IMR-90 (cell line): ENCODE measurements at regions not wholly inside any gene's neighbourhood (a gene's known extent, or its start where the extent isn't known, plus 50 kb on each side); places are given as distances from the start of the nearest gene placed in this dataset.

Experiments
- ATAC-seq: fragments of 200-7000 bp; cut with Tn5 transposase; 2 replicates; pipeline ENCODE4 v1.9.1; 2020; ENCODE audit warnings: low read depth, mild to moderate bottlenecking, moderate library complexity
- BruUV-seq: library from RNA; stranded (reverse); fragments of 400-500 nt; replicated peaks from 2 replicates; lab custom pipeline; 2021; lab: Mats Ljungman, UMichigan
- CTCF ChIA-PET: fragments of 300-600 bp; formaldehyde crosslinking; extraction: SDS; loops from one replicate; lab custom pipeline; 2021; ENCODE audit warnings: antibody characterized with exemption; lab: Yijun Ruan, JAX
- POLR2A ChIA-PET: fragments of 300-600 bp; sonication (Branson Sonifier 250); formaldehyde crosslinking; loops from one replicate; lab custom pipeline; 2022; ENCODE audit warnings: antibody characterized with exemption; ENCODE audit not compliant: unreplicated experiment; lab: Charles Lee
- DNase-seq: peaks from one replicate; pipeline ENCODE4 v3.0.0; 2013
- H2AFZ ChIP-seq: replicated peaks from 2 replicates; pipeline ENCODE3; 2013; ENCODE audit warnings: low read length, mild to moderate bottlenecking; ENCODE audit not compliant: poor library complexity
- H2AK5ac ChIP-seq: 2 replicates; pipeline ENCODE4 v1.6.1; 2013; ENCODE audit warnings: low read depth, low read length, inconsistent platforms
- H2AK9ac ChIP-seq: replicated peaks from 2 replicates; pipeline ENCODE3; 2013; ENCODE audit warnings: mild to moderate bottlenecking, low read depth, low read length, moderate library complexity; ENCODE audit not compliant: poor library complexity
- H2BK120ac ChIP-seq: 2 replicates; pipeline ENCODE4 v1.6.1; 2013; ENCODE audit warnings: low read depth, low read length, inconsistent platforms
- H2BK15ac ChIP-seq: 3 replicates; pipeline ENCODE4 v1.6.1; 2013; ENCODE audit warnings: low read depth, low read length, inconsistent platforms
- H2BK20ac ChIP-seq: 2 replicates; pipeline ENCODE4 v1.6.1; 2013; ENCODE audit warnings: low read depth, mild to moderate bottlenecking, inconsistent platforms, low read length, moderate library complexity
- H2BK5ac ChIP-seq: 2 replicates; pipeline ENCODE4 v1.6.1; 2013; ENCODE audit warnings: mild to moderate bottlenecking, low read depth, low read length, inconsistent platforms; ENCODE audit not compliant: poor library complexity, severe bottlenecking
- H3K14ac ChIP-seq: replicated peaks from 2 replicates; pipeline ENCODE4 v1.6.1; 2013; ENCODE audit warnings: low read depth, low read length, inconsistent platforms
- H3K18ac ChIP-seq: 2 replicates; pipeline ENCODE4 v1.6.1; 2013; ENCODE audit warnings: low read depth, low read length, control low read depth
- H3K23ac ChIP-seq: 2 replicates; pipeline ENCODE4 v1.6.1; 2013; ENCODE audit warnings: low read depth, low read length, inconsistent platforms
- H3K27ac ChIP-seq: 2 replicates; pipeline ENCODE4 v1.5.1; 2013; ENCODE audit warnings: mild to moderate bottlenecking, control low read depth, low read length; ENCODE audit not compliant: insufficient read depth
- H3K27me3 ChIP-seq: 2 replicates; pipeline ENCODE4 v1.6.1; 2013; ENCODE audit warnings: low read length; ENCODE audit not compliant: control insufficient read depth, insufficient read depth
- H3K36me3 ChIP-seq: 2 replicates; pipeline ENCODE4 v1.6.1; 2013; ENCODE audit warnings: low read length, mixed read lengths; ENCODE audit not compliant: control insufficient read depth, insufficient read depth
- H3K4ac ChIP-seq: 2 replicates; pipeline ENCODE4 v1.6.1; 2013; ENCODE audit warnings: low read depth, low read length, inconsistent platforms
- H3K4me1 ChIP-seq: 2 replicates; pipeline ENCODE4 v1.6.1; 2013; ENCODE audit warnings: low read length, mixed read lengths; ENCODE audit not compliant: control insufficient read depth, insufficient read depth
- H3K4me2 ChIP-seq: 2 replicates; pipeline ENCODE4 v1.6.1; 2013; ENCODE audit warnings: low read depth, mild to moderate bottlenecking, control low read depth, low read length, moderate library complexity
- H3K4me3 ChIP-seq: 2 replicates; pipeline ENCODE4 v1.5.1; 2013; ENCODE audit warnings: low read depth, mild to moderate bottlenecking, control low read depth, low read length, moderate library complexity; ENCODE audit not compliant: insufficient read depth
- H3K56ac ChIP-seq: 2 replicates; pipeline ENCODE4 v1.6.1; 2013; ENCODE audit warnings: low read length, inconsistent platforms; ENCODE audit not compliant: insufficient read depth; ENCODE audit errors: extremely low read depth
- H3K79me1 ChIP-seq, 2 experiments: 2 replicates each; pipeline ENCODE4 v1.6.1; 2013; ENCODE audit warnings: low read length in 2 of 2, inconsistent platforms in 1 of 2, low read depth in 1 of 2
- H3K9ac ChIP-seq: 2 replicates; pipeline ENCODE4 v1.6.1; 2013; ENCODE audit warnings: low read depth, low read length, control low read depth
- H3K9me1 ChIP-seq: 2 replicates; pipeline ENCODE4 v1.6.1; 2013; ENCODE audit warnings: low read length, inconsistent platforms; ENCODE audit not compliant: insufficient read depth
- H3K9me3 ChIP-seq: 2 replicates; pipeline ENCODE4 v1.6.1; 2013; ENCODE audit warnings: low read length; ENCODE audit not compliant: control insufficient read depth, insufficient read depth
- H4K20me1 ChIP-seq: 2 replicates; pipeline ENCODE4 v1.6.1; 2013; ENCODE audit warnings: low read length, inconsistent platforms; ENCODE audit not compliant: insufficient read depth
- H4K5ac ChIP-seq: 2 replicates; pipeline ENCODE4 v1.6.1; 2013; ENCODE audit warnings: mild to moderate bottlenecking, low read depth, low read length, control low read depth
- H4K8ac ChIP-seq, 2 experiments: 2 replicates each; pipeline ENCODE4 v1.6.1; 2013; ENCODE audit warnings: low read depth in 2 of 2, low read length in 2 of 2, control low read depth in 1 of 2, inconsistent platforms in 1 of 2
- H4K91ac ChIP-seq: 2 replicates; pipeline ENCODE4 v1.6.1; 2013; ENCODE audit warnings: low read depth, low read length, inconsistent platforms; ENCODE audit not compliant: insufficient read depth
- BHLHE40 ChIP-seq: fragments of 150-350 bp; IDR thresholded peaks from 2 replicates; pipeline ENCODE4 v1.6.1; 2016; ENCODE audit warnings: mild to moderate bottlenecking, low read depth, low read length
- CEBPB ChIP-seq: IDR thresholded peaks from 2 replicates; pipeline ENCODE4 v1.6.1; 2012; ENCODE audit warnings: low read depth, low read length, improper control_type of control experiment
- CHD1 ChIP-seq: IDR thresholded peaks from 2 replicates; pipeline ENCODE4 v1.6.1; 2012; ENCODE audit warnings: low read depth, low read length, improper control_type of control experiment
- FOS ChIP-seq: fragments of 150-350 bp; IDR thresholded peaks from 2 replicates; pipeline ENCODE4 v1.6.1; 2016; ENCODE audit warnings: low read depth, low read length
- RCOR1 ChIP-seq: IDR thresholded peaks from 2 replicates; pipeline ENCODE4 v1.6.1; 2012; ENCODE audit warnings: mild to moderate bottlenecking, low read length, improper control_type of control experiment; ENCODE audit not compliant: insufficient replicate concordance
- SMC3 ChIP-seq: fragments of 150-350 bp; IDR thresholded peaks from 2 replicates; pipeline ENCODE4 v1.6.1; 2016; ENCODE audit warnings: low read depth, mild to moderate bottlenecking, antibody characterized with exemption, low read length, moderate library complexity
- dilution Hi-C: fragments of 300-500 bp; cut with HindIII; formaldehyde crosslinking; loops from one replicate; pipeline ENCODE4 v1.14.3; 2018; ENCODE audit warnings: low sequenced_read_pairs; ENCODE audit not compliant: unreplicated experiment
- in situ Hi-C: fragments of 300-500 bp; cut with MboI; formaldehyde crosslinking; loops from 3 replicates; pipeline ENCODE4 v1.14.3; 2019; ENCODE audit warnings: low sequenced_read_pairs, inconsistent platforms, mixed read lengths
- intact Hi-C: fragments of 100-400 bp; cut with micrococcal nuclease; formaldehyde crosslinking; loops from 2 replicates; pipeline ENCODE4 v1.10.0; 2022
- TF ChIP-seq, protein P1 (sequence below): fragments of 150-350 bp; IDR thresholded peaks from 2 replicates; pipeline ENCODE4 v1.6.1; 2017; ENCODE audit warnings: mild to moderate bottlenecking, antibody characterized with exemption, low read length, low read depth

DNA sequence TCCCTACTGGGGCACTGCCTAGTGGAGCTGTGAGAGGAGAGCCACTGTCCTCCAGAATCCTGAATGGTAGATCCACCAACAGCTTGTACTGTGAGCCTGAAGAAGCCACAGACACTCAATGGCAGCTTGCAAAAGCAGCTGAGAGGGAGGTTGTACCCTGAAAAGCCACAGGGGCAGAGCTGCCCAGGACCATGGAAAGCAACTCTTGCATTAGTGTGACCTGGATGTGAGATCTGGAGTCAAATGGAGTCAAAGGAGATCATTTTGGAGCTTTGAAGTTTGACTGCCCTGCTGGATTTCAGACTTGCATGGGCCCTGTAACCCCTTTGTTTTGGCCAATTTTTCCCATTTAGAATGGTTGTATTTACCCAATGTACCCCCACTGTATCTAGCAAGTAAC is 871.4 kb upstream of the PRMT6 start:
- H3K27me3 ChIP-seq, result no peaks in the 10 kb centered on the region
- H2BK15ac ChIP-seq, result no peak overlapping the region
- H3K56ac ChIP-seq, result no peak overlapping the region
- H4K20me1 ChIP-seq, result no peaks in the 10 kb centered on the region
- no peak overlapping the region for H3K9ac ChIP-seq
- ChIA-PET CTCF (no interaction called here), POLR2A (no interaction called here)
- no peaks in the 10 kb centered on the region for H3K79me1 ChIP-seq
- H3K14ac ChIP-seq, result no peak overlapping the region
- no peak overlapping the region for H3K4me3 ChIP-seq
- H4K91ac ChIP-seq, result no peak overlapping the region
- no peak overlapping the region for H3K4me2 ChIP-seq
- no peak overlapping the region for H3K18ac ChIP-seq
- no peak overlapping the region for H2BK20ac ChIP-seq
- H4K5ac ChIP-seq, result no peak overlapping the region
- peaks cover 4% of the 10 kb centered on the region for H3K9me3 ChIP-seq
- H2AFZ ChIP-seq, result no peak overlapping the region
- H3K23ac ChIP-seq, result no peak overlapping the region
- no peaks in the 10 kb centered on the region for H3K4me1 ChIP-seq
- no peak for ATAC-seq
- no peaks in the 10 kb centered on the region for H3K9me1 ChIP-seq
- no peak overlapping the region for H2AK5ac ChIP-seq
- no peak overlapping the region for H2AK9ac ChIP-seq
- TF ChIP-seq FOS (no peak), RCOR1 (no peak), CHD1 (no peak), BHLHE40 (no peak), CEBPB (no peak), SMC3 (no peak)
- TF ChIP-seq, protein P1, sequence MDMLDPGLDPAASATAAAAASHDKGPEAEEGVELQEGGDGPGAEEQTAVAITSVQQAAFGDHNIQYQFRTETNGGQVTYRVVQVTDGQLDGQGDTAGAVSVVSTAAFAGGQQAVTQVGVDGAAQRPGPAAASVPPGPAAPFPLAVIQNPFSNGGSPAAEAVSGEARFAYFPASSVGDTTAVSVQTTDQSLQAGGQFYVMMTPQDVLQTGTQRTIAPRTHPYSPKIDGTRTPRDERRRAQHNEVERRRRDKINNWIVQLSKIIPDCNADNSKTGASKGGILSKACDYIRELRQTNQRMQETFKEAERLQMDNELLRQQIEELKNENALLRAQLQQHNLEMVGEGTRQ, result no peak
- BruUV-seq, result no TSS peak
- in situ Hi-C loops, result no loop called here
- H4K8ac ChIP-seq, result no peak overlapping the region
- dilution Hi-C loops, result no loop called here
- H2BK120ac ChIP-seq, result no peak overlapping the region
- H3K27ac ChIP-seq, result no peak overlapping the region
- no peak overlapping the region for H2BK5ac ChIP-seq
- no peak for DNase-seq
- H3K4ac ChIP-seq, result no peak overlapping the region
- no peaks in the 10 kb centered on the region for H3K36me3 ChIP-seq
- intact Hi-C loops, result no loop called here
